Stomach (tissue), 8 donors: ENCODE measurements at regions not wholly inside any gene's neighbourhood (a gene's known extent, or its start where the extent isn't known, plus 50 kb on each side); places are given as distances from the start of the nearest gene placed in this dataset.
"Not testable (repeated sequence)": the region's sequence is repeated elsewhere in the genome, so short reads cannot be mapped to it uniquely, and the experiment has no call there.

Source experiments
- DNase-seq, 2 donors: peaks; one replicate each; pipeline versions ENCODE4 v3.0.0 to v3.0.0-alpha.2; 2013 to 2019
- H3K27ac ChIP-seq, 5 donors: fragments of 200-600 bp in 4 of 5; sonication (generic) in 4 of 5; one replicate each; pipeline ENCODE4 v1.5.1; 2013 to 2019; ENCODE audit warnings: mild to moderate bottlenecking in 1 of 5, moderate library complexity in 1 of 5
- H3K27me3 ChIP-seq, 3 donors: fragments of 200-600 bp; sonication (generic); one replicate each; pipeline ENCODE4 v1.5.1; 2017 to 2019; ENCODE audit warnings: mixed run types in 1 of 3
- H3K36me3 ChIP-seq, 4 donors: fragments of 200-600 bp; sonication (generic); 1 replicate in 3 of 4; 2 replicates in 1 of 4; pipeline ENCODE4 v1.5.1; 2016 to 2019
- H3K4me1 ChIP-seq, 4 donors: fragments of 200-600 bp; sonication (generic); one replicate each; pipeline ENCODE4 v1.5.1; 2016 to 2019
- H3K4me3 ChIP-seq, 4 donors: fragments of 200-600 bp; sonication (generic) in 3 of 4; one replicate each; pipeline ENCODE4 v1.5.1; 2016 to 2019; ENCODE audit warnings: mild to moderate bottlenecking in 1 of 4
- H3K9me3 ChIP-seq, 4 donors: fragments of 200-600 bp; sonication (generic); one replicate each; pipeline ENCODE4 v1.5.1; 2016 to 2019
- EP300 ChIP-seq: sonication (generic); formaldehyde crosslinking; IDR thresholded peaks from one replicate; pipeline ENCODE4 v1.6.1; 2017; ENCODE audit warnings: antibody characterized with exemption
- POLR2A ChIP-seq, 4 donors: fragments of 450-650 bp; IDR thresholded peaks; one replicate each; pipeline ENCODE4 v1.6.1; 2016; ENCODE audit warnings: antibody characterized with exemption in 4 of 4, control low read depth in 2 of 4, mild to moderate bottlenecking in 1 of 4, moderate library complexity in 1 of 4
- POLR2AphosphoS5 ChIP-seq, 3 donors: sonication (generic); formaldehyde crosslinking; IDR thresholded peaks; one replicate each; pipeline ENCODE4 v1.6.1; 2016; ENCODE audit warnings: antibody characterized with exemption in 3 of 3
- WGBS, 5 donors: extraction: QIAGEN DNeasy Blood & Tissue Kit in 3 of 5; methylation state at CpG; one replicate each; pipeline versions ENCODE4 v1.1.5 to v1.1.7; 2013 to 2018; 5-methylcytosine and 5-hydroxymethylcytosine counted together
- intact Hi-C: fragments of 100-400 bp; cut with DNase I; formaldehyde crosslinking; loops from one replicate; pipeline ENCODE4 v1.15.1; 2023; ENCODE audit warnings: low total_unique reads
- TF ChIP-seq, protein P1 (sequence below), 7 experiments: fragments of 450-650 bp in 4 of 7; fragments of 200-600 bp in 3 of 7; sonication (generic) in 3 of 7; IDR thresholded peaks; one replicate each; pipeline ENCODE4 v1.5.1; 2016 to 2019; ENCODE audit warnings: antibody characterized with exemption in 7 of 7, control low read depth in 2 of 7, mild to moderate bottlenecking in 1 of 7
- donor health status: healthy with polysubstance abuse.
- donor health status: Bipolar disorder and iron deficiency.
- donor health status: healthy.

DNA sequence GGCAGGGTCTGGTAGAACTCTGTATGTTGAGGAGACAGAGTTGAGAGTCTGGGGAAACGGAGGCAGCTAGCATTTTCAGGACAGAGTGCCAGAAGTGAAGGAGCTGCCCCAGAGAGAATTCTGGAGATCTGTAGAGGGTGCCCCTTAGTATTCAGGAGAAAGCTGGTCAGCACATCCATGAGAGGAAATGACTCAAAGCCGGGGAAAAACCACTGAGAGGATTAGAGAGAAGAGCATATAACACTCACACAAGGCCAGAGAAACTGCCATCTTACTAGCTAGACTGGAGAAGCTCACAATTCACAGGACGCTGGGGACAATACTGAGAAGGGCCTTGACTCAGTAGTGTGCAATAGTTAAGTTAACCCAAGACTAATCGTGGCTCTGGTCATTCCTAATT is 75.7 kb upstream of the DPPA4 start:
- intact Hi-C loops, result no loop called here
- Histone ChIP-seq H3K9me3 (peaks cover 0 to 5% (median 2%) of the 10 kb centered on the region in 4 donors), H3K27ac (no peak overlapping the region), H3K4me1 (no peaks in the 10 kb centered on the region), H3K36me3 (no peaks in the 10 kb centered on the region), H3K27me3 (no peaks in the 10 kb centered on the region), H3K4me3 (no peak overlapping the region)
- DNase-seq, result no peak
- 72 to 84% (median 78%) methylated on average over 4 of the region's 4 CpGs for WGBS, 5 donors
- no peak for TF ChIP-seq EP300
- TF ChIP-seq, protein P1, sequence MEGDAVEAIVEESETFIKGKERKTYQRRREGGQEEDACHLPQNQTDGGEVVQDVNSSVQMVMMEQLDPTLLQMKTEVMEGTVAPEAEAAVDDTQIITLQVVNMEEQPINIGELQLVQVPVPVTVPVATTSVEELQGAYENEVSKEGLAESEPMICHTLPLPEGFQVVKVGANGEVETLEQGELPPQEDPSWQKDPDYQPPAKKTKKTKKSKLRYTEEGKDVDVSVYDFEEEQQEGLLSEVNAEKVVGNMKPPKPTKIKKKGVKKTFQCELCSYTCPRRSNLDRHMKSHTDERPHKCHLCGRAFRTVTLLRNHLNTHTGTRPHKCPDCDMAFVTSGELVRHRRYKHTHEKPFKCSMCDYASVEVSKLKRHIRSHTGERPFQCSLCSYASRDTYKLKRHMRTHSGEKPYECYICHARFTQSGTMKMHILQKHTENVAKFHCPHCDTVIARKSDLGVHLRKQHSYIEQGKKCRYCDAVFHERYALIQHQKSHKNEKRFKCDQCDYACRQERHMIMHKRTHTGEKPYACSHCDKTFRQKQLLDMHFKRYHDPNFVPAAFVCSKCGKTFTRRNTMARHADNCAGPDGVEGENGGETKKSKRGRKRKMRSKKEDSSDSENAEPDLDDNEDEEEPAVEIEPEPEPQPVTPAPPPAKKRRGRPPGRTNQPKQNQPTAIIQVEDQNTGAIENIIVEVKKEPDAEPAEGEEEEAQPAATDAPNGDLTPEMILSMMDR (IDR thresholded peaks at IDR 0.05), result no peak

DNA sequence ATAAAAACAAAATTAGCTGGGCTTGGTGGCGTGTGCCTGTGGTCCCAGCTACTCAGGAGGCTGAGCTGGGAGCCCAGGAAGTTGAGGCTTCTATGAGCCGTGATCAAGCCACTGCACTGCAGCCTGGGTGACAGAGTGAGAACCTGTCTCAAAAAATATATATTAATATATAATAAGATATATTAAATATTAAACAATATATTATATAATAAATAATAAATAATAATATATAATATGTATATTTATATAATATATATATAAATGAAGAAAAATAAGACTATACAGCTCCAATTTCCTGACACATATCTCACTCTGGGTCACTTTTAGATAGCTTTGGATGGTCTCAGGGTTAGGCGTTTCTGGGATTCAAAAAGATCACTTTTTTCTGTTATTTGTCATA is 74.2 kb upstream of the DPPA4 start:
- TF ChIP-seq POLR2A (IDR thresholded peaks at IDR 0.05), result no peak
- TF ChIP-seq, protein P1 (IDR thresholded peaks at IDR 0.05), result no peak
- TF ChIP-seq POLR2AphosphoS5 (IDR thresholded peaks at IDR 0.05), result no peak
- TF ChIP-seq EP300, result no peak
- Histone ChIP-seq H3K9me3 (peaks cover 0 to 9% (median 3%) of the 10 kb centered on the region in 4 donors), H3K27me3 (no peaks in the 10 kb centered on the region), H3K27ac (no peak overlapping the region), H3K4me3 (no peak overlapping the region), H3K4me1 (no peaks in the 10 kb centered on the region), H3K36me3 (no peaks in the 10 kb centered on the region)
- no peak for DNase-seq
- intact Hi-C loops, result no loop called here
- WGBS, 5 donors, result 73 to 93% (median 85%) methylated on average over 3 of the region's 3 CpGs

DNA sequence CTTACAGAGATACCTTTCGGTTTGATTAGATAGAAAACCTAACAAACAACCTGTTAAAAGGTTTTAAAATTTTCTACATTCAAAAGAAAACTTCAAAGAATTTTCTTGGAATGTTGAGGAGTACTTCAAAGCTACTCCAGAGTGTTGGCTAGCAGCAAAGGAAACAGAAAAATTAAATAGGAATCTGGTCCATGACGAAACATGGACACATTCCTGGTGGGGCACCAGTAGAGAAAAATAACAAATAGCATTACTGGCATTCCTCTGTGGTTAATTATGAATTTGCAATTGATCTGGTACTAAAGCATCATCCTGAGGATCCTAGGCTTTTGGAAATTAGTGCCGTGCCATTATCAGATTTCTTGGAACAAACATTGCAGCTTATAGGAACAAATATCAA is 59.5 kb upstream of the DPPA4 start:
- no peak for TF ChIP-seq POLR2AphosphoS5 (IDR thresholded peaks at IDR 0.05)
- TF ChIP-seq POLR2A (IDR thresholded peaks at IDR 0.05), result no peak
- no peak for TF ChIP-seq EP300
- TF ChIP-seq, protein P1 (IDR thresholded peaks at IDR 0.05), result no peak
- H3K27ac ChIP-seq, result no peak overlapping the region

DNA sequence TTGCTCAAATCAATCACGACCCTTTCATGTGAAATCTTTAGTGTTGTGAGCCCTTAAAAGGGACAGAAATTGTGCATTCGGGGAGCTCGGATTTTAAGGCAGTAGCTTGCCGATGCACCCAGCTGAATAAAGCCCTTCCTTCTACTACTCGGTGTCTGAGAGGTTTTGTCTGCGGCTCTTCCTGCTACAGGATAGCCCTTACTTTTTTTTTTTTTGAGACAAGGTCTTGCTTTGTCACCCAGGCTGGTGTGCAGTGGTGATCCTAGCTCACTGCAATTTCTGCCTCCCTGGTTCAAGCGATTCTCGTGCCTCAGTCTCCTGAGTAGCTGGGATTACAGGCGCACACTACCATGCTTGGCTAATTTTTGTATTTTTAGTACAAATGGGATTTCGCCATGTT is 56.4 kb upstream of the DPPA4 start:
- DNase-seq, H3K4me1 ChIP-seq, H3K27ac ChIP-seq, H3K27me3 ChIP-seq, intact Hi-C loops, H3K4me3 ChIP-seq, H3K36me3 ChIP-seq, H3K9me3 ChIP-seq: not testable (repeated sequence)
- WGBS, 5 donors, result 82 to 93% (median 91%) methylated on average over 9 to 10 of the region's 10 CpGs

More for the DNA sequence above, 59.5 kb upstream of the DPPA4 start:
- no peaks in the 10 kb centered on the region for H3K9me3 ChIP-seq
- no peaks in the 10 kb centered on the region for H3K4me1 ChIP-seq
- no peak for DNase-seq
- no peak overlapping the region for H3K4me3 ChIP-seq
- no peaks in the 10 kb centered on the region for H3K36me3 ChIP-seq
- 84 to 92% (median 86%) methylated on average over 3 of the region's 3 CpGs for WGBS, 5 donors
- intact Hi-C loops, result no loop called here
- no peaks in the 10 kb centered on the region for H3K27me3 ChIP-seq

DNA sequence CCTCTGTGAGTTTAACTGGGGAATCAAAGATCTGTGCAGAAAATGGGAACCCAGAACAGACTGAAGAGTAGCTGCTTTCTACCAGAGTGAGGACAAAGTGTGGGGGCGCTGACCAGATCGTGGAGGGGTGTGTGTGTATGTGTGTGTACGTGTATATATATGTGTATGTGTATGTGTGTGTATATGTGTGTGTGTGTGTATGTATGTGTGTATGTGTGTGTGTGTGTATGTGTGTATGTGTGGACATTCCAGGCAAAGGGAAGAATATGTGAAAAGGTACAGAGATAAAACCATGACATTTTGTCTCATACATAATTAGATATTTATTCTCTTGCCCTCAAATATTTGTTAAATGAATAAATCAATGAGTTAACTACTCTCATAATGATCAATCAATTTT is 54.9 kb upstream of the DPPA4 start:
- 84 to 98% (median 88%) methylated on average over 3 of the region's 3 CpGs for WGBS, 5 donors
- intact Hi-C loops, result no loop called here
- Histone ChIP-seq H3K4me3 (no peak overlapping the region), H3K4me1 (no peaks in the 10 kb centered on the region), H3K36me3 (no peaks in the 10 kb centered on the region), H3K9me3 (no peaks in the 10 kb centered on the region), H3K27ac (no peak overlapping the region), H3K27me3 (no peaks in the 10 kb centered on the region)
- no peak for DNase-seq
- TF ChIP-seq POLR2A (IDR thresholded peaks at IDR 0.05) (no peak), EP300 (no peak), POLR2AphosphoS5 (IDR thresholded peaks at IDR 0.05) (no peak)
- TF ChIP-seq, protein P1 (IDR thresholded peaks at IDR 0.05), result no peak
